ENCODE measurements at regions not wholly inside any gene's neighbourhood (a gene's known extent, or its start where the extent isn't known, plus 50 kb on each side); places are given as distances from the start of the nearest gene placed in this dataset.

DNA sequence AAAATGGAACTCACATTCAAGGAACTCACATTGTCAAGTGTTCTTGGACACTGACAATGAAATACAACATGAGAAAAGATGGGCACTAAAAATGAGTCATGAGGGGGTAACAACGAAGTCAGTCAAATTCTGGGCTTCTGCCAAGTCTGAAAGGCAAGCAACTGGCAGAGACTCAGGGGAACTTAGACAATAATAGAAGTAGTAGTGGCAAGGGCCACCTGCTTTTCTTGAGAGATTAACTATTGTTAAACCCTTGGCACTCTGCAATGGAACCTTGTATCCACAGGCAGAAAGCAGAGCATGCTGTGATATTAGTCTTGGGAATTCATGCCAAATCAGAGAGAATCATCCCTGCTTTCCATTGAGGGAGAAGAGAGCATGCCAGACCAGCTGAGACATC lies 382.6 kb upstream of the CDH2 start:
- no peak overlapping the region for H3K4me3 ChIP-seq (ENCODE audit: low read depth, low read length)

DNA sequence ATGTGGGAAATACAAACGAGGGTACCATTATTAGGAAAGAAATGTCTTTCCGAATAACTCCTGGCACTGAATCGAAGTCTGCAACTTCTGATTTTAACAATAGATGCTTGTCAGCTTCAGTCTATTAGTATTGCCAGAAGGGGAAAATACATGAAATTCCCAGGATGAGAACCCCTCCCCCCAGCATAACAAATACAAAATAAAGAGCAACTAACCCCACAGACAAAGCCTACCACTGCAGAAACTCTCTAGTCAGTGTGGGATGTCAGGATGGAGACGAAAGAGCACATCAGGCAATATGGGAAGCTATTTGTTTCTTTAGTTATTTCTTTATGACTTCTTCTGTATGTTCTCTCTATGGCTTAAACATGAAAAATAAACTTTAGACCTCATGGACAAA lies 365.0 kb upstream of the CDH2 start:
- WGBS (ENCODE audit: extremely low coverage, insufficient coverage, insufficient read length) = no CpG with 5 or more reads among the region's 4 CpGs
- H3K14ac ChIP-seq (ENCODE audit: low read length) = no peak overlapping the region

More for the DNA sequence above, 382.6 kb upstream of the CDH2 start:
- Histone ChIP-seq H3K23ac (ENCODE audit: low read length) (no peak overlapping the region), H3K27me3 (ENCODE audit: insufficient read depth, low read length) (no peaks in the 10 kb centered on the region), H2BK12ac (ENCODE audit: low read length) (no peak overlapping the region), H3K9me3 (ENCODE audit: insufficient read depth, low read depth, low read length) (no peaks in the 10 kb centered on the region), H3K79me1 (ENCODE audit: low read length) (no peaks in the 10 kb centered on the region), H2AFZ (ENCODE audit: insufficient read depth, low read length, poor library complexity) (no peak overlapping the region), H3K14ac (ENCODE audit: low read length) (no peak overlapping the region), H3K4me2 (ENCODE audit: low read length) (no peak overlapping the region), H4K12ac (ENCODE audit: low read depth, low read length) (no peak overlapping the region), H3K4me1 (ENCODE audit: control insufficient read depth in 1 of 2, insufficient read depth in 2 of 2, low read length in 2 of 2) (no peaks in the 10 kb centered on the region), H3K18ac (ENCODE audit: low read length) (no peak overlapping the region), H3K36me3 (ENCODE audit: control insufficient read depth in 1 of 2, insufficient read depth in 2 of 2, low read length in 2 of 2) (no peaks in the 10 kb centered on the region), H3K9ac (ENCODE audit: low read length) (no peak overlapping the region), H3K4ac (ENCODE audit: low read depth, low read length) (no peak overlapping the region), H2AK5ac (ENCODE audit: low read length) (no peak overlapping the region), H2BK120ac (ENCODE audit: insufficient read depth, low read length, poor library complexity) (no peak overlapping the region), H4K8ac (ENCODE audit: low read depth, low read length) (no peak overlapping the region), H2BK5ac (ENCODE audit: low read depth, low read length, poor library complexity) (no peak overlapping the region), H3K79me2 (ENCODE audit: control insufficient read depth, insufficient read depth, low read length, poor library complexity) (no peaks in the 10 kb centered on the region), H4K91ac (ENCODE audit: low read depth, low read length) (no peak overlapping the region), H3K27ac (ENCODE audit: low read depth, low read length) (no peak overlapping the region)
- WGBS (ENCODE audit: extremely low coverage, insufficient coverage, insufficient read length) = no CpG with 5 or more reads among the region's 1 CpG
- no peak for DNase-seq

DNA sequence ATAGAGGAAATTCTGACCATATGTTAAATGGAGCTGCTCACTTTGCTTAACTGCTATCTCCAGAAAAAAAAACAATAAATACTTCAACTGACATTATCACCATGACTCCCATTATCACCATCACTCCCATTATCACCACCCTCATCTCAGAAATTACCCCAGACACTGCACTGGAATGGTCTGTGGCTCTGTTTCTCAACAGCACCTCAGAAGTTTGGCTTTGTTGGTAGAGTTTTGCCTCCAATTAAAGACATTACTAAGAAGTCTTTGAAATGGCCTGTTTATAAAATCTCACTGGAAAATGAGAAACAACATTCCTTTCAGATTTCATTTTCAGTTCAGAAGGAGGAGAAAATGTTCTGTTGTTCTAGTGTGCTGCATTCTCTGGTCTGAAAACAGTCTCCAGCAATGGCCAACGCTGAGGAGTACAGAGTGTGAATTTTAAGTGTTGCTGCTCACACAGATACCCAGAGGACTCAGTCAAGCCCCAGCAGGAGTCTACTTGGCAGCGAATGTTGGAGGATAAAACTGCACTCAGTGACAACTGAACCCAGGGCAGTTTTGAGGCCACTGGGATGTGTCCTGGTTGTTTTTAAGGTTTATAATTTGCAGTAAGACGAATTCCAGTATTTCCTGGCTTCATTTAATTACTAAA lies 364.5 kb upstream of the CDH2 start:
- H3K27me3 ChIP-seq (ENCODE audit: insufficient read depth, low read length) = no peaks in the 10 kb centered on the region
- no peak overlapping the region for H3K4ac ChIP-seq (ENCODE audit: low read depth, low read length)
- H2BK12ac ChIP-seq (ENCODE audit: low read length) = no peak overlapping the region
- H3K27ac ChIP-seq (ENCODE audit: low read depth, low read length) = no peak overlapping the region
- H3K14ac ChIP-seq (ENCODE audit: low read length) = no peak overlapping the region
- H4K91ac ChIP-seq (ENCODE audit: low read depth, low read length) = no peak overlapping the region
- no peak overlapping the region for H2BK120ac ChIP-seq (ENCODE audit: insufficient read depth, low read length, poor library complexity)
- no peaks in the 10 kb centered on the region for H3K79me2 ChIP-seq (ENCODE audit: control insufficient read depth, insufficient read depth, low read length, poor library complexity)
- H3K36me3 ChIP-seq (ENCODE audit: control insufficient read depth in 1 of 2, insufficient read depth in 2 of 2, low read length in 2 of 2) = no peaks in the 10 kb centered on the region
- no peak for DNase-seq
- no CpG with 5 or more reads among the region's 3 CpGs for WGBS (ENCODE audit: extremely low coverage, insufficient coverage, insufficient read length)
- H2BK5ac ChIP-seq (ENCODE audit: low read depth, low read length, poor library complexity) = no peak overlapping the region
- H2AFZ ChIP-seq (ENCODE audit: insufficient read depth, low read length, poor library complexity) = no peak overlapping the region
- H3K4me1 ChIP-seq (ENCODE audit: control insufficient read depth in 1 of 2, insufficient read depth in 2 of 2, low read length in 2 of 2) = peaks cover 0 to 2% of the 10 kb centered on the region in 2 experiments
- no peak overlapping the region for H3K4me2 ChIP-seq (ENCODE audit: low read length)
- H3K4me3 ChIP-seq (ENCODE audit: low read depth, low read length) = no peak overlapping the region
- no peak overlapping the region for H4K8ac ChIP-seq (ENCODE audit: low read depth, low read length)
- H3K18ac ChIP-seq (ENCODE audit: low read length) = no peak overlapping the region
- H3K79me1 ChIP-seq (ENCODE audit: low read length) = no peaks in the 10 kb centered on the region
- H2AK5ac ChIP-seq (ENCODE audit: low read length) = no peak overlapping the region
- no peak overlapping the region for H4K12ac ChIP-seq (ENCODE audit: low read depth, low read length)
- H3K9me3 ChIP-seq (ENCODE audit: insufficient read depth, low read depth, low read length) = no peaks in the 10 kb centered on the region
- H3K9ac ChIP-seq (ENCODE audit: low read length) = no peak overlapping the region
- no peak overlapping the region for H3K23ac ChIP-seq (ENCODE audit: low read length)

More for the DNA sequence above, 365.0 kb upstream of the CDH2 start:
- Histone ChIP-seq H2BK12ac (ENCODE audit: low read length) (no peak overlapping the region), H3K27me3 (ENCODE audit: insufficient read depth, low read length) (no peaks in the 10 kb centered on the region), H2BK120ac (ENCODE audit: insufficient read depth, low read length, poor library complexity) (no peak overlapping the region), H3K27ac (ENCODE audit: low read depth, low read length) (no peak overlapping the region), H3K4ac (ENCODE audit: low read depth, low read length) (no peak overlapping the region), H4K91ac (ENCODE audit: low read depth, low read length) (no peak overlapping the region), H3K4me2 (ENCODE audit: low read length) (no peak overlapping the region), H3K79me1 (ENCODE audit: low read length) (no peaks in the 10 kb centered on the region), H2AK5ac (ENCODE audit: low read length) (no peak overlapping the region), H4K12ac (ENCODE audit: low read depth, low read length) (no peak overlapping the region), H3K9ac (ENCODE audit: low read length) (no peak overlapping the region), H3K36me3 (ENCODE audit: control insufficient read depth in 1 of 2, insufficient read depth in 2 of 2, low read length in 2 of 2) (no peaks in the 10 kb centered on the region), H4K8ac (ENCODE audit: low read depth, low read length) (no peak overlapping the region), H3K9me3 (ENCODE audit: insufficient read depth, low read depth, low read length) (no peaks in the 10 kb centered on the region), H3K4me1 (ENCODE audit: control insufficient read depth in 1 of 2, insufficient read depth in 2 of 2, low read length in 2 of 2) (peaks cover 0 to 2% of the 10 kb centered on the region in 2 experiments), H3K4me3 (ENCODE audit: low read depth, low read length) (no peak overlapping the region), H2BK5ac (ENCODE audit: low read depth, low read length, poor library complexity) (no peak overlapping the region), H2AFZ (ENCODE audit: insufficient read depth, low read length, poor library complexity) (no peak overlapping the region), H3K23ac (ENCODE audit: low read length) (no peak overlapping the region), H3K79me2 (ENCODE audit: control insufficient read depth, insufficient read depth, low read length, poor library complexity) (no peaks in the 10 kb centered on the region), H3K18ac (ENCODE audit: low read length) (no peak overlapping the region)
- no peak for DNase-seq

DNA sequence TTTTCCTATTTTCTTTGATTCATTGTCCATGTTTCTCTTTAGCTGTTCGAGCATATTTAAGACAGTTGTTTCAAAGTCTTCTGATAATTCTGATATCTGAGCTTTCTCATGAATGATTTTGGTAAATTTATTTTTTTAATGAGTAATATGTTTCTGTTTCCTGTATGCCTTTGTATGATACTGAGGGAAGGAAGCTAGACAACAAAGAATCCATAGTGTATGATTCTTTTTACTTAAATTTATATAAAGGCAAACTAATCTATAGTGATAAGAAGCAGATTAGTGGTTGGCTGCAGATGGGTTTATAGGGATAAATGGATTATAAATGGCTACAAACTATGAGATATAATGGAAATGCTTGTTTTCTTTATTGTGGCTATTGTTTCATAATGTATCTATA lies 352.7 kb upstream of the CDH2 start:
- no peak overlapping the region for H4K8ac ChIP-seq (ENCODE audit: low read depth, low read length)
- no peaks in the 10 kb centered on the region for H3K36me3 ChIP-seq (ENCODE audit: control insufficient read depth in 1 of 2, insufficient read depth in 2 of 2, low read length in 2 of 2)
- H3K23ac ChIP-seq (ENCODE audit: low read length) = no peak overlapping the region
- no peak overlapping the region for H3K18ac ChIP-seq (ENCODE audit: low read length)
- H3K4ac ChIP-seq (ENCODE audit: low read depth, low read length) = no peak overlapping the region
- no peak overlapping the region for H3K9ac ChIP-seq (ENCODE audit: low read length)
- no peak overlapping the region for H3K27ac ChIP-seq (ENCODE audit: low read depth, low read length)
- no peak overlapping the region for H2AK5ac ChIP-seq (ENCODE audit: low read length)
- H3K4me2 ChIP-seq (ENCODE audit: low read length) = no peak overlapping the region
- no peaks in the 10 kb centered on the region for H3K79me2 ChIP-seq (ENCODE audit: control insufficient read depth, insufficient read depth, low read length, poor library complexity)
- no peaks in the 10 kb centered on the region for H3K27me3 ChIP-seq (ENCODE audit: insufficient read depth, low read length)
- H4K91ac ChIP-seq (ENCODE audit: low read depth, low read length) = no peak overlapping the region
- H3K79me1 ChIP-seq (ENCODE audit: low read length) = no peaks in the 10 kb centered on the region
- H3K4me3 ChIP-seq (ENCODE audit: low read depth, low read length) = no peak overlapping the region
- H4K12ac ChIP-seq (ENCODE audit: low read depth, low read length) = no peak overlapping the region
- DNase-seq = no peak
- no peak overlapping the region for H2BK5ac ChIP-seq (ENCODE audit: low read depth, low read length, poor library complexity)
- H3K4me1 ChIP-seq (ENCODE audit: control insufficient read depth in 1 of 2, insufficient read depth in 2 of 2, low read length in 2 of 2) = no peaks in the 10 kb centered on the region
- H2AFZ ChIP-seq (ENCODE audit: insufficient read depth, low read length, poor library complexity) = no peak overlapping the region
- no peak overlapping the region for H2BK120ac ChIP-seq (ENCODE audit: insufficient read depth, low read length, poor library complexity)
- no CpG with 5 or more reads among the region's 1 CpG for WGBS (ENCODE audit: extremely low coverage, insufficient coverage, insufficient read length)
- H2BK12ac ChIP-seq (ENCODE audit: low read length) = no peak overlapping the region
- H3K9me3 ChIP-seq (ENCODE audit: insufficient read depth, low read depth, low read length) = no peaks in the 10 kb centered on the region
- H3K14ac ChIP-seq (ENCODE audit: low read length) = no peak overlapping the region
